ENCODE measurements at regions not wholly inside any gene's neighbourhood (a gene's known extent, or its start where the extent isn't known, plus 50 kb on each side); places are given as distances from the start of the nearest gene placed in this dataset.
"Not testable (repeated sequence)": the region's sequence is repeated elsewhere in the genome, so short reads cannot be mapped to it uniquely, and the experiment has no call there.

- not testable (repeated sequence) for DNase-seq
Observed at GRCh38 chr6:104676679-104677078, 183.0 kb downstream of the HACE1 start.

GRCh38 chr6:104675161-104675560, 184.6 kb downstream of the HACE1 start:
- DNase-seq, result not testable (repeated sequence)

- not testable (repeated sequence) for DNase-seq
Observed at GRCh38 chr6:104673078-104673477, 186.6 kb downstream of the HACE1 start.

- DNase-seq, result not testable (repeated sequence)
Observed at GRCh38 chr6:104671591-104671891, 188.2 kb downstream of the HACE1 start.

GRCh38 chr6:104670834-104671590, 188.7 kb downstream of the HACE1 start:
- not testable (repeated sequence) for DNase-seq

GRCh38 chr6:104669483-104669882, 190.2 kb downstream of the HACE1 start:
- DNase-seq, result no peak

GRCh38 chr6:104656235-104656634, 203.5 kb downstream of the HACE1 start:
- no peak for DNase-seq

GRCh38 chr6:104653781-104654180, 205.9 kb downstream of the HACE1 start:
- DNase-seq, result no peak

- DNase-seq, result no peak
Observed at GRCh38 chr6:104648347-104648746, 211.4 kb downstream of the HACE1 start.

- DNase-seq, result no peak
Observed at GRCh38 chr6:104644848-104645247, 214.9 kb downstream of the HACE1 start.

GRCh38 chr6:104642871-104643270, 216.8 kb downstream of the HACE1 start:
- DNase-seq, result no peak

- DNase-seq, result no peak
Observed at GRCh38 chr6:104640761-104641160, 219.0 kb downstream of the HACE1 start.

GRCh38 chr6:104640150-104640700, 219.5 kb downstream of the HACE1 start:
- DNase-seq, result no peak

- DNase-seq, result no peak
Observed at GRCh38 chr6:104639668-104640067, 220.1 kb downstream of the HACE1 start.

GRCh38 chr6:104638841-104639290, 220.9 kb downstream of the HACE1 start:
- DNase-seq, result no peak

- DNase-seq, result no peak
Observed at GRCh38 chr6:104633125-104633524, 226.6 kb downstream of the HACE1 start.

GRCh38 chr6:104632588-104632987, 227.1 kb downstream of the HACE1 start:
- no peak for DNase-seq

- no peak for DNase-seq
Observed at GRCh38 chr6:104630955-104631354, 228.8 kb downstream of the HACE1 start.

- no peak for DNase-seq
Observed at GRCh38 chr6:104630522-104630921, 229.2 kb downstream of the HACE1 start.

GRCh38 chr6:104629826-104630225, 229.9 kb downstream of the HACE1 start:
- DNase-seq, result no peak

- no peak for DNase-seq
Observed at GRCh38 chr6:104625536-104625935, 234.2 kb downstream of the HACE1 start.

- no peak for DNase-seq
Observed at GRCh38 chr6:104623052-104623690, 236.5 kb downstream of the HACE1 start.

- DNase-seq, result no peak
Observed at GRCh38 chr6:104621396-104621795, 238.3 kb downstream of the HACE1 start.

- DNase-seq, result peak; percentile 41
Observed at GRCh38 chr6:104617591-104617990, 242.1 kb downstream of the HACE1 start.

Data from left hindlimb (tissue), 1 donor.